CD4-positive, alpha-beta T cell (primary cell): ENCODE measurements at regions not wholly inside any gene's neighbourhood (a gene's known extent, or its start where the extent isn't known, plus 50 kb on each side); places are given as distances from the start of the nearest gene placed in this dataset.

Experiments used
- ATAC-seq: fragments of 200-7000 bp; cut with Tn5 transposase; one replicate; pipeline ENCODE4 v1.10.0; 2022; ENCODE audit warnings: mild to moderate bottlenecking; ENCODE audit not compliant: poor library complexity
- CTCF ChIA-PET: fragments of 350-600 bp; sonication (Branson Sonifier 250); formaldehyde crosslinking; loops from one replicate; lab custom pipeline; 2021; ENCODE audit warnings: antibody characterized with exemption, inconsistent platforms; lab: Charles Lee
- POLR2A ChIA-PET: fragments of 350-600 bp; sonication (Branson Sonifier 250); formaldehyde crosslinking; loops from one replicate; lab custom pipeline; 2021; ENCODE audit warnings: antibody characterized with exemption, inconsistent platforms; lab: Charles Lee
- DNase-seq, 14 experiments: peaks; one replicate each; pipeline ENCODE4 v3.0.0-alpha.2; 2013 to 2020; ENCODE audit warnings: mixed read lengths in 2 of 14
- H3K27ac ChIP-seq, 2 donors: one replicate each; pipeline versions ENCODE4 v1.5.1 to v1.7.0; 2013; ENCODE audit warnings: low read length in 2 of 2, low read depth in 1 of 2, mild to moderate bottlenecking in 1 of 2
- H3K27me3 ChIP-seq, 2 experiments: 1 replicate in 1 of 2; 2 replicates in 1 of 2; pipeline versions ENCODE4 v1.6.1 to v1.7.0; 2013; ENCODE audit warnings: low read length in 2 of 2, control low read depth in 1 of 2, mild to moderate bottlenecking in 1 of 2, moderate library complexity in 1 of 2; ENCODE audit not compliant: insufficient read depth in 2 of 2, control insufficient read depth in 1 of 2
- H3K36me3 ChIP-seq: one replicate; pipeline ENCODE4 v1.6.1; 2013; ENCODE audit warnings: low read length, control low read depth; ENCODE audit not compliant: insufficient read depth
- H3K4me1 ChIP-seq: one replicate; pipeline ENCODE4 v1.6.1; 2013; ENCODE audit warnings: low read length, control low read depth; ENCODE audit not compliant: insufficient read depth
- H3K4me3 ChIP-seq: one replicate; pipeline ENCODE4 v1.5.1; 2013; ENCODE audit warnings: mild to moderate bottlenecking, low read length, moderate library complexity
- H3K9me3 ChIP-seq, 2 experiments: 1 replicate in 1 of 2; 2 replicates in 1 of 2; pipeline versions ENCODE4 v1.6.1 to v1.7.0; 2013; ENCODE audit warnings: low read length in 2 of 2, mild to moderate bottlenecking in 2 of 2, control low read depth in 1 of 2, moderate library complexity in 1 of 2; ENCODE audit not compliant: control insufficient read depth in 1 of 2, insufficient read depth in 1 of 2
- H3K27ac Mint-ChIP-seq: one replicate; pipeline ENCODE4 v1.8.0; 2020; ENCODE audit warnings: mixed read lengths
- H3K27me3 Mint-ChIP-seq: one replicate; pipeline ENCODE4 v1.8.0; 2021; ENCODE audit warnings: mixed read lengths
- H3K36me3 Mint-ChIP-seq: one replicate; pipeline ENCODE4 v1.8.0; 2021; ENCODE audit warnings: low read depth, mixed read lengths
- H3K4me1 Mint-ChIP-seq: one replicate; pipeline ENCODE4 v1.8.0; 2021; ENCODE audit warnings: low read depth, mixed read lengths
- H3K4me3 Mint-ChIP-seq: one replicate; pipeline ENCODE4 v1.8.0; 2020; ENCODE audit warnings: mild to moderate bottlenecking, mixed read lengths
- H3K9me3 Mint-ChIP-seq: one replicate; pipeline ENCODE4 v1.8.0; 2020; ENCODE audit warnings: mixed read lengths
- CTCF ChIP-seq: fragments of 200-600 bp; IDR thresholded peaks from one replicate; pipeline ENCODE4 v1.8.0; 2022; ENCODE audit warnings: antibody characterized with exemption, mild to moderate bottlenecking
- intact Hi-C, 2 experiments: fragments of 100-400 bp; cut with DNase I in 1 of 2; cut with micrococcal nuclease in 1 of 2; formaldehyde crosslinking; loops; one replicate each; pipeline versions ENCODE4 v1.15.1 to v1.9.0; 2023 to 2025; cut with DNase I, micrococcal nuclease

- no peaks in the 10 kb centered on the region for H3K4me1 Mint-ChIP-seq
- no peaks in the 10 kb centered on the region for H3K9me3 Mint-ChIP-seq
- TF ChIP-seq CTCF, result no peak
- Histone ChIP-seq H3K27ac (no peak overlapping the region), H3K9me3 (peaks cover 0 to 9% of the 10 kb centered on the region in 2 experiments), H3K4me3 (no peak overlapping the region), H3K36me3 (no peaks in the 10 kb centered on the region), H3K4me1 (no peaks in the 10 kb centered on the region), H3K27me3 (no peaks in the 10 kb centered on the region)
- ATAC-seq (no peak), DNase-seq (no peak)
- H3K27me3 Mint-ChIP-seq, result no peaks in the 10 kb centered on the region
- POLR2A ChIA-PET, result no interaction called here
- H3K27ac Mint-ChIP-seq, result no peak overlapping the region
- intact Hi-C loops, result no loop called here
- CTCF ChIA-PET, result no interaction called here
- H3K4me3 Mint-ChIP-seq, result no peak overlapping the region
- no peaks in the 10 kb centered on the region for H3K36me3 Mint-ChIP-seq
These were observed 206.8 kb upstream of the CADM1 start for GRCh38 chr11:115710980-115711379.

- H3K4me3 Mint-ChIP-seq, result no peak overlapping the region
- ATAC-seq (no peak), DNase-seq (no peak)
- ChIA-PET CTCF (no interaction called here), POLR2A (no interaction called here)
- no peak for TF ChIP-seq CTCF
- no peaks in the 10 kb centered on the region for H3K9me3 Mint-ChIP-seq
- H3K27me3 Mint-ChIP-seq, result no peaks in the 10 kb centered on the region
- Histone ChIP-seq H3K27ac (no peak overlapping the region), H3K4me3 (no peak overlapping the region), H3K4me1 (no peaks in the 10 kb centered on the region), H3K27me3 (no peaks in the 10 kb centered on the region), H3K9me3 (peaks cover 0 to 9% of the 10 kb centered on the region in 2 experiments), H3K36me3 (no peaks in the 10 kb centered on the region)
- no peaks in the 10 kb centered on the region for H3K36me3 Mint-ChIP-seq
- H3K4me1 Mint-ChIP-seq, result no peaks in the 10 kb centered on the region
- H3K27ac Mint-ChIP-seq, result no peak overlapping the region
- intact Hi-C loops, result no loop called here
These were observed 206.2 kb upstream of the CADM1 start for GRCh38 chr11:115710426-115710825.

- CTCF ChIA-PET, result no interaction called here
- intact Hi-C loops, result no loop called here
- Mint-ChIP-seq H3K4me3 (no peak overlapping the region), H3K27me3 (no peaks in the 10 kb centered on the region), H3K36me3 (no peaks in the 10 kb centered on the region), H3K4me1 (no peaks in the 10 kb centered on the region), H3K9me3 (no peaks in the 10 kb centered on the region), H3K27ac (no peak overlapping the region)
- DNase-seq (peak in 3 of 14 experiments; percentile 27 to 62 (median 51)), ATAC-seq (no peak)
- H3K4me1 ChIP-seq, result no peaks in the 10 kb centered on the region
- no peak overlapping the region for H3K4me3 ChIP-seq
- H3K27me3 ChIP-seq, result no peaks in the 10 kb centered on the region
- no peak for TF ChIP-seq CTCF
- peaks cover 0 to 9% of the 10 kb centered on the region in 2 experiments for H3K9me3 ChIP-seq
- POLR2A ChIA-PET, result no interaction called here
- H3K27ac ChIP-seq, result no peak overlapping the region
- H3K36me3 ChIP-seq, result no peaks in the 10 kb centered on the region
These were observed 205.1 kb upstream of the CADM1 start for GRCh38 chr11:115709297-115709696.
